Activated CD8-positive, alpha-beta memory T cell treated with anti-CD3 and anti-CD28 coated beads for 48 hours (primary cell): ENCODE measurements at regions not wholly inside any gene's neighbourhood (a gene's known extent, or its start where the extent isn't known, plus 50 kb on each side); places are given as distances from the start of the nearest gene placed in this dataset.
"Not testable (repeated sequence)": the region's sequence is repeated elsewhere in the genome, so short reads cannot be mapped to it uniquely, and the experiment has no call there.

Experiments used
- DNase-seq, 3 experiments: peaks; one replicate each; pipeline ENCODE4 v3.0.0-alpha.2; 2020; ENCODE audit warnings: low read depth in 2 of 3, low spot score in 2 of 3

DNA sequence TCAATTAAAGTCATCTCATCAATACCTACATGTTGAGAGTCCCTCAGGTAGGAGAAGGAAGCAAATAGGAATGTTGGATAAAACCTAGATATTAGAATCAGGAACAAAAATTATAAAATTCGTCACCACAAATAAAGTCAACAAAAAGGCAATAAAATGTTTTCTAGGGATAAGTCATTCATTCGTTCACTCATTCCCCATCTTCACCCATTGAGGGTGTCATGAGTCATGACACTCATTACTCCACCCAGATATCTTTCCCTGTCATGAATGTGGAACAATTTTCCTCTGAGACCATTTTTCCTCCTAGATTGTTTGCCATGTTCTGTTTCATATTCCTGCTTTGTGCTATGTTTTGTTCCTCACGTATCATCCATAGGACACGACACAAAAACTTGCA is 50.9 kb upstream of the OLIG3 start:
- no peak for DNase-seq

DNA sequence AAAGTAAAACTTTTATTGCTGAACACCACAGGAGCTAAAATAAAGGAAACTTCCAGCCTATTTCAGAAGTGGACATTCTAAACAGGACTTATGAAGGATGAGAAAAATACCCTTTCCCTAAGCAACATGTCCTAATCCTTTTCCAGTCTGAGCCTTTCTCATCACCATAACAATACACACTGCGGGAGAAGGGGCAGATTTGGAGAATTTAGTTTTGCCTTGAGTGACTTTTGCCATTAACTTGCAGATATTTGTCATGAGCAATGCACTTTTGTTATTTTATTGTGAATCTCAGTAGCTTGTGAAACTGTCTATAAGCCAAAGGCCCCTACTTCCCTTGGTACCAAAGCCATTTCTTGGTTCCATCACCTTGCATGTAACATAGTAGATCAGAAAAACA is 53.0 kb upstream of the OLIG3 start:
- no peak for DNase-seq

- DNase-seq: no peak
Observed at GRCh38 chr6:137547601-137548000, 53.4 kb upstream of the OLIG3 start.

DNA sequence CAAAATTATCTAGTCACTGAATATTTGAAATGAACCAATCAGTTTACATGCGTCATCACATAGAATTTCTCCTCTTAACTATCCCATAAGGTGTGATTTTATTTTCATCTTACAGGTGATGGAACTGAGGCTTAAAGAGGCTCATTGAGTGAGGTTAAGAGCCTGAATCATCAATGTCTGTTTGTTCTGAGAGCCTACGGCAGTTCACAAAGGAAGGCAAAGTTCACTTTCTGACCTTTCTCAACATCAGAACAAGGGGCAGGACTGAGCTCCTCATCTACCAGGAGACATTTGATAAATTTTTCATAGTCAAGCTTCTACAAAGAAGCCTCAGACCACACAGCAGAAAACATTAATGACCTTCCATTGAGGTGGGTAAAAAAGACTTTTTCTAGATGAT is 54.9 kb upstream of the OLIG3 start:
- DNase-seq: no peak

GRCh38 chr6:137550535-137550934 is 56.3 kb upstream of the OLIG3 start:
- DNase-seq: no peak

GRCh38 chr6:137552146-137552545 is 58.0 kb upstream of the OLIG3 start:
- no peak for DNase-seq

DNA sequence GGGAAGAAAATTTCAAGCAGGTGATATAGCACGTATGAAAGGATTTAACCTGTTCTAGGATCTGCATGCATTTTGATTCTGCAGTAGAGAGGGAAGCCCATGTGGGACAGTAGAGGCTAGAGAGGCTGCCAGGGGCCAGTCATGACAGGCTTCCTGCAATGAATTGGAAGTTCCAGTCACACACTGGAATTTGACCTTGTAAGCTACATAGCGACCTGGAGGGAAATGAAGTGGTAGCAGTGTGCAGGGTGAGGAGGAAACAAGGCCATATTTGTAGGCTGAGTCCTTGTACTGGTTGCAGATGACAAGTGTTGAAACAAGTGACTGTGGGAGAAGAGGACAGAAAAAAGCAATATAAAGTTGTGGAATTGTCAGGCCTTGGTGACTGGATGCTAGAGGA is 58.6 kb upstream of the OLIG3 start:
- no peak for DNase-seq

- DNase-seq: not testable (repeated sequence)
Observed at GRCh38 chr6:137559521-137560183, 65.5 kb upstream of the OLIG3 start.

- no peak for DNase-seq
Observed at GRCh38 chr6:137560184-137560563, 66.0 kb upstream of the OLIG3 start.

DNA sequence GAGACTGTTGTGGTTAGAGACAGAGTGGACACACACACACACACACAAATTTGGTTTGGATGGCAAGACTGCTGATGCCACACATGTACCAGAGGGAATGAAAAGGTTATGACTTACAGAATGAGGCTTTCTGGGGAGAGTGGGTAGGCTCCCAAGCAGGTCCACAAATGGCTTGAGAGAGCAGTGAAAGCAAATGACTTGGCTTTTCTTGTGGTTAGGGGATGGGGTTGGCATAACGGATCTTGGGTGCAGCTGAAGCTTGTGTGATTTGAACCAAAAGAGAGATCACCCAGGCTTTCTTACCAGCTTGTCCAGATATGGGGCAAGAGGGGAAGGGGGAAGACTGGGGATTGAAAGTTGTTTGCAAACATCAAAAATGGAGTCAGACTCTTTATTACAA is 73.9 kb upstream of the OLIG3 start:
- DNase-seq: no peak

DNA sequence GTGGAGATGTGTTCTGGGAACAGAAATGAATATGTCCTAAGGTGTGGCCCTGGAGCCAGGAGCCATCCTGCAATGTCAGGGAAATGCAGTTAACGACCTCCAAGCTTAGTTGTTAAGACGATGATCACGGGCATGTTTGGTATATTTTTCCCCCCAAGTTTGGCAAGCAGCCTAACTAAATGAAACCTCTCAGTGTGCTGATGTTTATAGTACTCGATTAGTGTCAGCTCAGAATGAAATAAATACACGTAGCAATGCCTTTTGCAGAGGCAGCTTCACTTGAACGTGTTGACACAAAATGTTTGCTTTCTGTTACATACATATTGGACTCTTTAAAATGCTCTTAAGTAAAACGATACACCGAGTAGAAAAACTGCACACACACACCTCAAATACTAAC is 76.2 kb upstream of the OLIG3 start:
- DNase-seq: no peak

- DNase-seq: peak in 2 of 3 experiments; percentile 26 to 36
Observed at GRCh38 chr6:137571854-137572253, 77.7 kb upstream of the OLIG3 start.

GRCh38 chr6:137573739-137574138 is 79.5 kb upstream of the OLIG3 start:
- DNase-seq: no peak

DNA sequence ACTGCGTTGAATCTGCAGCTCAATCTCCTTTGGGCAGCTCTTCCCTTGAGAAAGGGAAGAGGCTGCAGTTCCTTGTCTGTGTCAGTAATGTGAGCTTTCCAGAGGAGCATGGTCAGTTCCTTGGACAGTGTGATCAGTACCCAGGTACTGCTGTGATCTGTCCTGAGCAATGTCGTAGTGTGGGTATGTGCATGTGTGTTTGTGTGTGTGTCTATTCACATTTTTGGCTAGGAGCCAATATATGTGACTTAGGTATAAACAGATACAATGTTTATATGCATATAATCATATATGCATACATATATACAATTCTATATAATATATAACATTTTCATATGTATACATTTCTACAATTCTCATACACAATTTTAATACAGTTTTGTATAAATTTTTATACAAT is 85.4 kb upstream of the OLIG3 start:
- DNase-seq: no peak

DNA sequence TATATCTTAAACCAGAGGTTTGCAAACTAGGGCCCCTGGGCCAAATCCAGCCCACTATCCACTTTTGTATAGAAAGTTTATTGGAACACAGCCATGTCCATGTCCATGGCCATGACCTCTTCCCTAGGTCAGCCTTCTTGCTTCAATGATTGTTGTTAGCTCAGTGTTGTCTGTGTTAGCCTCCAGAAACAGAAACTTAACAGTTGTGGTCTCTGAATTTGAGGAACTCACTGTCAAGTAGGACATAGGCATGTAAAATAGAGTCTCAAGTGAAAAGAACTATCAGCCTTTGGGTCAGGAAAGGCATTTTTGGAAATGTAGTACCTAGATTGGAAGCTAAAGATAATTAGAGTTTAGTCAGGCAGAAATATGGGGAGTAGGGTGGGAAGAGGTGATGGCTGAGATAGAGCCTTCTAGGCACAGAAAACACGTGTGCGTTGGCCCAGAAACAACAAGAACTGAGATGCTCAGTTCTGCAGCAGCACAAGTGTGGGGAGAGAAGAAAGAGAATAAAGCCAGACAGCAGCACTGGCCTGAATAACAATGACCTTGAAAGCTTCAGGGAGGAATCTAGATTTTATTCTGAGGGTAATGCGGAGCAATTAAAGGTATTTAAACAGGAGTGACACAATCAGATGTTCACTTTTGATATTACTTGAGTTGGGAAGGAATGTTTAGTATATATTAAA is 87.0 kb upstream of the OLIG3 start:
- DNase-seq: no peak

- DNase-seq: not testable (repeated sequence)
Observed at GRCh38 chr6:137583519-137583918, 89.3 kb upstream of the OLIG3 start.

- no peak for DNase-seq
Observed at GRCh38 chr6:137588472-137588871, 94.3 kb upstream of the OLIG3 start.

GRCh38 chr6:137589067-137589848 is 95.1 kb upstream of the OLIG3 start:
- peak; percentile 5 to 16 (median 15) for DNase-seq

GRCh38 chr6:137590684-137591083 is 96.5 kb upstream of the OLIG3 start:
- DNase-seq: no peak

DNA sequence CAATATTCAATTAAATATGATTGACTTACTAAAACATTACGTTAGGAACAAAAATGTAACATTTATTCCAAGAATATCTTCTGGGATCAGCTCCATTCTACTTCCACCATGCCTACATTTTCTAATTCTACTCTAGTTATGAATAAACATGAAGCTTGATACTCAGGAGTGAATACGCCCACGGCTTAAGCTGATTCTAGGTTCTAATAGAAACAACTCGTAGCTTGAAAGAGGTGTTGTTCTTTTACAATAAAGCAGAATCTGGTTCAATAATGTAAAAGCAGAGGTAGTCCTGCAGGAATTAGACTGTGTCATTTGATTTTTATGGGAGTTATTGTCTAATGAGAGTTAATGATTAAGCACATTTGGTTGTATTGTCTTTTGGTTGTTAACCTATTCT is 107.3 kb upstream of the OLIG3 start:
- no peak for DNase-seq

GRCh38 chr6:137602313-137603197 is 108.4 kb upstream of the OLIG3 start:
- no peak for DNase-seq
